GOT3 (cell line): ENCODE measurements at regions not wholly inside any gene's neighbourhood (a gene's known extent, or its start where the extent isn't known, plus 50 kb on each side); places are given as distances from the start of the nearest gene placed in this dataset.

ENCODE experiments used
- DNase-seq: peaks from one replicate; lab custom pipeline; 2025; ENCODE audit warnings: mixed read lengths; lab: John Stamatoyannopoulos, UW

DNA sequence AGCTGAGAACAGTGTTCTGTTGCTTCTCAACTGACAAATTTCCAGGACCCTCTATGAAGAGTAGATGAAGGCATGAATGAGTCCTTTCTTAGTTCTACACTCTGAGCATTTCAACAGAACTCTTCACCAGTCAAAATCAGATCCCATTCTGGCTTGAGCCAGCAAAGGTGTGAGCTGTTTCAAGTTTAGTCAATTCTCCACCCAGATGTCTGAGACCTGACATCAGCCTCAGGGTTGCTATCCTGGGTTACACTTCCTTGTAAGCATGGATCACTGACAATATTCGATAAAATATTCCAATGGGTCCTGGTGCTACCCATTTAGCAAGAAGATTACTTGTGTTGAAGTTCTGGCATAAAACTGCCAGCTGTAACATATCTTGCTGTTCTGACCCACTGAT, 97.6 kb upstream of the PPP2R3A start:
- DNase-seq, result no peak

DNA sequence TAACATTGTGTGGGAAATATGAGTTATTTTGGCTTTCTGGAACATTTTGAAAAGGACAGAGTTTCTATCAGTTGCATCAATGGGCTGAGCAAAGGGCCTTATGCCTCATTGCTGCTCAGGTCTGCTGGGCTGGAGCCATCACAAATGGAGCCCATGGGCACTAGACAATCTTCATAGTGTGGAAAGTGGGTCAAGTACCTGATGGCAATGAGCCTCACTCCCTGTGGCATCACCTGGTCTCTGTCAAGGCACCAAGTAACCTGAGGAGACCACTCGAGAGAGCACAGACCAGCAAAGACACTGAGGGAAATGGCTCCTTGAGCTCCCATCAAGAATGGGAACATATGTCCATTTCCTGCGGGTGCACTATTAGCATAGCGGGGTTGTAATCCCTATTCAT, 96.7 kb upstream of the PPP2R3A start:
- DNase-seq, result no peak

DNA sequence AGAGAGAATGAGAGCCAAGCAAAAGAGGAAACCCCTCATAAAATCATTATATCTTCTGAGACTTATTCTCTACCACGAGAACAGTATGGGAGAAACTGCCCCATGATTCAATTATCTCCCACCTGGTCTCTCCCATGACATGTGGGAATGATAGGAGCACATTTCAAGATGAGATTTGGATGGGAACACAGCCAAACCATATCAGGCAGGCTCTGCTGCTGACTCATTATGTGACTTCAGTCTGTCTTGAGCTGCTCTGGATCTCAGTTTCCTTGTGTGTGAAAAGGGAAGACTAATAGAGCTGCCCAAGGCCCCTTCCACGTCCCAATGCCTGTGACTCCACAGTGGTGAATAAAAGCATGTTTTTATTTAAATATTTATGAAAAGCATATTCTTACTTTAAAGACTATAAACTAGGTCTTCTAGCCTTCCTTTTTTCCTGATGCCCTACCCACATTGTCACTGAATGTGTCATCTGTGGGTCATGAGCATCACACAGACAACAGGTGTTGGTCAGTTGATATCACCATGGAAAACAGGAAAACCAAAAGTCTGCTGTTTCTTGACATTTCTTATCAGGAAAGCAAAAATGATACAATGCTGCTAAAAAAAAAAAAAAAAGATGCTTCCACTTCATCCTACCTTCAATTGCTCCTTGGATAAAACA, 96.0 kb upstream of the PPP2R3A start:
- no peak for DNase-seq

DNA sequence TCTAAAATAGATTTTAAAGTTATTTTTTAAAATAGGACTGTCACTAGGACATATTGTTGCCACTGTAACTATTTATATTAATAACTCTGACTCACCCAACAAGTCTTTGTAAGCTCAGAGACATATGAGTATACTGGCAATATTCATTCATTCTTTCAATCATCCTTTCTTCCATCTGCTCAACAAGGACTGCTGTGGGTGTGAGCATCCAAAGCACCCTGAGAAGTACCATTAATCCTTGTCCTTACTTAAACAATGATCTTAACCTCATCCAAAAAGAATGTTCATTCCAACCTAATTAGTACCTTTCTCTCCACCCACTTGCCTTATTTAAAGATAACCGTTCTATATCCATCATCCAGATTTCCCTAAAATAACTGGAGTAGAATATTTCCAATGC, 94.2 kb upstream of the PPP2R3A start:
- no peak for DNase-seq

DNA sequence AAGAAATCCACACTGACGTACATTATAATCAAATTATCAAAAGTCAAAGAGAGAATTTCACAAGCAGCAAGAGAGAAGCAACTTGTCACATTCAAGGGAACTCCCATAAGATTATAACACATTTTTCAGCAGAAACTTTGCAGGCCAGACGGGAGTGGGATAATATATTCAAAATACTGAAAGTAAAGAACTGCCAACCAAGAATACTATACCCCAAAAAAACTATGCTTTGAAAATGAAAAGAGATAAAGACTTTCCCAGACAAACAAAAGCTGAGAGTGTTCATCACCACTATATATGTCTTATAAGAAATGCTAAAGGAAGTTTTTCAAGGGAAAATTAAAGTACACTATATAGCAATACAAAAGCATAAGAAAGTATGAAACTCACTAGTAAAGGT, 91.5 kb upstream of the PPP2R3A start:
- DNase-seq, result no peak

DNA sequence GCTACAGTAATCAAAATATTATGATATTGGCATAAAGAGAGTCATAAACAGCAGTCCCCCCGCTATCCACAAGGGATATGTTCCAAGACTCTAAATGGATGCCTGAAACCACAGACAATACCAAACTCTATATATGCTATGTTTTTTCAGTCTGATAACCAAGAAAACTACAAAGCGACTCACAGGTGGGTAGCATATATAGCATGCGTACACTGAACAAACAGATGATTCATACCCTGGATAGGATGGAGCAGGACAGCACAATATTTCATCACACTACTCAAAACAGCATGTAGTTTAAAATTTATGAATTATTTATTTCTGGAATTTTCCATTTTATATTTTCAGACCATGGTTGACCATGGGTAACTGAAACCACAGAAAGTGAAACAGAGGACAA, 87.0 kb upstream of the PPP2R3A start:
- DNase-seq, result no peak

DNA sequence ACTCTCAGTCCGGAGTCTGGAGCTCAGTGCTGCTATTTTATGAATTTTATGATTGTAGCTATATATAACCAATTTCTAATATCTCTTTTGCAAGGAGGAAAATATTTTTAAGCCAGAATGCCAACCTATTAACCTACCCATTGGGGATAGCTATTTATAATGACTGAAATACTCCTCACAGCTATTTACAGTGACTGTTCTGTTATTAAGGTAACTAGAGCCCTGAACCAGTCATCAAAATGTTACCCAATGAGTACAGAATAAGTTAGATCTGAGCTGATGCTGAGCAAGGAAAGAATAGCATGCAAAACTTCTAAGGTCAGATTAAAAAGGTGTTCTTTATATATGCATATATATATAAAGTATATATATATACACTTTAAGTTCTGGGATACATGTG, 79.6 kb upstream of the PPP2R3A start:
- DNase-seq, result no peak

DNA sequence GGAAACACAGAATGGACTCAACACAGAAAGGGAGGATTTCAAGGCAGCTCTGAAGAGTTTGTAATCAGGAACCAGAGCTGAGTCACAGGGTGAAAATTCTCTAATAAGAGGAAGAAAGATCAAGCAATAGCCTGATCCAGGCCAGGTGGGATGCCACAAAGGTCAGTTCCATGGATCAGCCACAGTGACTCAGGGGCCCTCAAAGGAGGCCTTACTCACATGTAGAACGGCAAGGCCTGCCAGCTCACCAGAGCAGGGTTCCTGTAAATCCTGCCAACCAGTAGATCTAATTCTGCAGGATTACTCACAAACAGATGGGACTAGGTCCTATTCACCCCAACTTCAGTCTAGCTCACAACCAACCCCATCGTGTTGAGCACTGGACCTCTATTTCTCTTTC, 78.3 kb upstream of the PPP2R3A start:
- DNase-seq, result peak; percentile 15

DNA sequence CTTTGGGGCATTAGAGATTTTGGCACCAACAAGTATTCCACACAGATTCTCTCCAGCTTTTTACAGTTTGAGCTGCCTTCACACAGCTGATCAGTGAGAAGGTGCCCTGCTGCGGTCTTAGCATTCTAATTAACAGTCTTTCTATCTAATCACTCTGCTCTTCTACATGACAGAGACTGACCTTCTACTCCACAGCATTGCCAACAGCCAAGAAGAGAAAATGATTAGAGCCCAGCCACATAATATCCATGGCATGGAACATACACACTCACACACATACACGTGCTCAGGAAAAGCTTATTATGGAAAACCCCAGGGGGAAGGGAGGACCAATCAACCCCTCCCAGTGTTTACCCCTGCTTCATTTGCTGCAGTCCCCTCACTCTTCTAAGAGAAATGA, 76.1 kb upstream of the PPP2R3A start:
- DNase-seq, result no peak

DNA sequence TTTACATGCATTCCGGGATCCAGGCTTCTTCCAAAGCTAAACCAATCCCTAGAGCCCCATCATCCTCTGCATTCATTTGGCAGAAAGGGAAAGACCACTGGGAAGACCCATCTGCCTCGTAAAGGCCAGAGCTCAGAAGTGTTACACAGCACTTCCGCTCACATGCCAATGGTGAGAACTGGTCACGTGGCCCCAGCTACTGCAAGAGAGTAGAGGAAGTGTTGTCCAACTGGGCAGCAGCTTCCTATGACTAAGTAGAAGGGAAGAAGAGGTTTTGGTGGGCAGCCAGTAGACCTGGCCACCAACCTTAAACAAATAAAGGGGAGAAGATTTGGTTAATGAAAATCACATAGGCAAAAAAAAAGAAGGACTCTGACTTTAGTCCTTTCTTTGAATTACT, 74.4 kb upstream of the PPP2R3A start:
- DNase-seq, result no peak

DNA sequence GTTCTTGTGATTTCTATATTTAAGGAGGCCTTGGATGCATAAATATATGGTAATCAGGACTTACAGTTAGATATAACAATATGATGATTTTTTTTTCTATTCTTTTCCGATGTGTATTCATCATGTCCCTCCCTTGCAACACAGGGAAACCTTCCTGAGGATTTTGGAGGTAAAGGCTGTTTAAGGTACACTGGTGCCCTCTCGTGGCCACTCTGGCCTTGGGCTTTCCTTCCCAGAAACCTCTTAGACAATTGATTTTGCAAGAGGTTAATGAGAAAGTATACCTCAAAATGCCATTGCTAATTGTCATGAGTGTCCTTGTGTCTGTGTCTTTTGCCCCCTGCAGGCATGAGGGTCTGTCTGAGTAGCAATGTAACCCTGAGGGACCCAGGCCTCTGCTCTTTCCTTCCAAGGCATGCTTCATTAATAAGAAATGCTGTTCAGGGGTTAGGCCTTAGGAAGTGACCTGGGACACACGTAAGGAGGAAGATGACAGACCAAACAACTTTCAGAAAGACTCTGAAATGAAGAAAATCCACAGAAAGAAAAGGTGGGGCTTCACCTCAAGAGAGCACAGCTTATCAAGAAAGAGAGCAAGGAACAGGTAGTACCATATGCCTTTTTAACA, 70.3 kb upstream of the PPP2R3A start:
- peak; percentile 53 for DNase-seq

DNA sequence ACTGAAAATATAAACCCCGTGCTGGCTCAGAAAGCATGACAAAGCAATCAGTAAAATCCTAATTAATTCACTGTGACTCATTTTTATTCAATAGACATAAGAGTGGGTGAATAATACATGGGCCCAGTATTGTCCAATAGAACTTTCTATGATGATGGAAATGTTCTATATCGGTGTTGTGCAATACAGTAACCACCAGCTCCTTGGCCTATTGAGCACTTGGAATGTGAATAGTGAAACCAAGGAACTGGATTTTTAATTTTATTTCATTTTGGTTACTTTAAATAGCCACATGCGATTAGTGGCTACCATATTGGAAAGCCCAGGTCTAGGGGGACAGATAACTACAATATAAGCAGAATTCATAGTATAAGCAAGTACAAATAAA, 69.8 kb upstream of the PPP2R3A start:
- no peak for DNase-seq

DNA sequence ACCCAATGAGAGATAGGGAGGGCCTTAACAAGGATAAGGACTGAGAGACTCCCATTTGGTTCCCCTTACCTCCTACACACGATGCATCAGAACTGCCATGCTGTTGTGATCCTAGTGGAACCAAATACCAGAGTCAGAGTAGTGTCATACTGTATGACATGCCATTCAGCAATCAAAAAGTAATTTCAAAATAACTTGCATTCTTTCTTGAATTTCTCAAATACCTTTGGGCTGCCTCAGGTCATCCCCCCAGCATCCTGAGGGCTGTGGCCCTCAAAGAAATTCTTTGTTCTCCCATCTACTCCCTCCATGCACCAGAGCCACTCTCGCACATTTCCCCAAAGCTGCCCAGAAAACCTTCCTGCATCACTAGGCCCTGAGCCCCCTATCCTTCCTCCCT, 68.9 kb upstream of the PPP2R3A start:
- DNase-seq, result no peak

DNA sequence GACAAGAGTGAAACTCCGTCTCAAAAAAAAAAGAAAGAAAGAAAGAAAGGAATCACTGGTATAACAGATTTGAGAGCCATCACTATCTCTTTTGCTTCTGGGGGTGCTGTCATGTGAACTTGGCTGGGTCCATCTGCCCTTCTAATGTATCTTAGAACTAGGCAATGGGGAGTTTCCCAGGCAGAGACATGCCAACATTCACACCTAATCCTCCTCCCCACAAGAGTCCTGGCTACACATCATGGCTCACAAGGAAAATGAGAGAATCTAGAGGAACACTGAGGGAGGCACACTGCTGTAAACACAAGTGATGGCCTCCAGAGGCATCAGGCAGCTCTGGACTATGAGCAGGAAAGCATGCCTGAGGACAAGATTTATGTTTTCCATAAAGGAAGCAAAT, 67.8 kb upstream of the PPP2R3A start:
- DNase-seq, result no peak

DNA sequence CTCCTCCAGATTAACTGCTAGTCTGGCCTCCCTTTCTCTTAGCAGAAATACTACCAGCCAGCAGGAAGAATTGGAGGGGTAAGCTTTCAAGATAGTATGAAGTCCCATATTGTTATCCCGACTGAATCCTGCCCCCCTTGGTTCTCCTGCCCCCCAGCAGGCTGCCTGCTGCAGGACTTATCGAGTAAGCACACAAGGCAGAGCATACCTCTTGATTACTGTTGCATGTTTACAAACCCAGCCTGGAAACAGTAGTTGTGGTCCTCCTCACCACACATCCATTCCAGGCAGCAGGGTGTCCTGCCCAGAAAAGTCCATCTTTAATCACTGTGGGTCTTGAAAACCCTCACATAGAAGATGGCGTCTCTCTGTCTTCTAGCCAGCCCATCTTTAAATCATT, 66.8 kb upstream of the PPP2R3A start:
- no peak for DNase-seq

DNA sequence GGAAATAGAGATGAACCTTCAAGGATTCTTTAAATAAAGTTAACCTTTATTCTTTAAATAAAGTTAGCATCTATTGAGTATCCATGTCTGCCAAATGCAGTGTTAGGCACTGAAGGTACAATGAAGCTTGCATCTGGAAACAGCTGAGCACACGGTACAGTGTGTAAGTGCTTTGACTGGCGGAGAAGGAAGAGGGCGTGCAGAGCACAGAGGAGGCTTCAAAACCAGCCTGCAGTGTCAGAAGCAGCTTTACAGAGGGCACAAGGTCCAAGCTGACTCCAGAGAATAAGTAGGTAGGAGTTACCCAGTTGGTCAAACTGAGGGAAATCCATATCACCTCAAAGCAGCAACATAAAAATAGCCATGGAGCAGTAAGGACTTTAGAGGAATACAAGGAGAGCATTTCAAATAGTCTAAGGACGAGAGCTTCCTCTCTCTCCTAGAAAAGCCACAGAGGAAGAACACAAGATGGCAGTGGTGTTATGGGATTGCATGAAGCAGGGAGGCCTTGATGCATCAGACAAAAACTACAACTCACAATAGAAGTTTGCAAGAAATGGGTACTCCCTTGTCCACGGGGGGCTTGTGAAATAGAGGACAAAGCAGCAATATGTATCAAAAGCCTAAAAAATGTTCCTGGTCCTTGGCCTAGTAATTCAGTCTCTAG, 60.3 kb upstream of the PPP2R3A start:
- no peak for DNase-seq

DNA sequence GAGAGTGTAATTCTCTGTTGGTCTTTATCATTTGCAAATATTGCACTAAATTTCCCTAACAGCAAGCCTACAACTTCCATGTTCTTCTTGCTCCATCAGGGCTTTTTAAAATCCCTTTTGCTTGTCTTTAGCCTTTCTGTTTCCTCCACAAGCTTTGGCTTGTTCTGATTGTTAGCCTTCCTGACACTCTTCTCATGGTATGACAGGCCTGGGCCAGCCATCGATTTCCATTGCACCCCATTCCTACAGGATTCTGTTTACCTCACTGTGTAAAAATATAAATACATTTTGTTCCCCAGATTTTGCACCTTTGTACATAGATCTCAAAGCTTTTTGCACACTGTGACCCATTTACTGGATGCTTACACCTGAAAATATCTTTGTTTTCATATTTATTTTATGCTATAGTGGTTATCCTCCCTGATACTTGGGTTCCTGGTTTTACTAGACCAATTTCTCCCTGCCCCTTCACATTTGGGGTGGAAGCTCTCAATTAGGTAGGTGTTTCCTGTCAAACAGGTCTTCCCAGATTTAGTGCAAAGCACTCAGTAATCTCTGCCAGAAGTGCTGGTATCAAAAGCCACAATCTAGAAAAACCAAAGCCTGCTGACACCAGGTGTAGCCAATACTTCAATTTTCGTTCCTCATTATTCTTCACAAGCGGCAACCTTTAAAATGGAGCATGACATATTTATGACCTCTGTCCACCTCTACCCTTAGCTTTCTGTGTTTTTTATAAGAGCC, 57.9 kb upstream of the PPP2R3A start:
- no peak for DNase-seq

DNA sequence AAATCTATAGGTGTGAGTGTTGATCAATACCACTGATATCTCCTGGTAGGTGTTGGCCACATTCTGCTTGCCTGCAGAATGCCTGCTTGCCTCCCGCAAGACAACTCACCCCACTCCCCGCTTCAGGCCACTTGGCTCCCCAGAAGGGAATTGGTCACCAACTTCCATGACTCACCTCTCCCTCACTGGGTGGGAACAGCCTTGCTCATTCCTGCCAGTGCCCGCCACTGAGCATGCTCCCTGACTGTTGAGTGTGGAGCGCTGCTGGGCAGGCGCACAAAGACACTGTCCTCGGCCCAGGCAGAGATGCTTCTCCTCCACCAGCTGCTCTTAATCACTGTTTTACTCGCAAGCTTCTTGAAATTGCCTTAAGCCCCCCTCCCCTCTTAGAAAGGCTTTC, 57.3 kb upstream of the PPP2R3A start:
- no peak for DNase-seq

DNA sequence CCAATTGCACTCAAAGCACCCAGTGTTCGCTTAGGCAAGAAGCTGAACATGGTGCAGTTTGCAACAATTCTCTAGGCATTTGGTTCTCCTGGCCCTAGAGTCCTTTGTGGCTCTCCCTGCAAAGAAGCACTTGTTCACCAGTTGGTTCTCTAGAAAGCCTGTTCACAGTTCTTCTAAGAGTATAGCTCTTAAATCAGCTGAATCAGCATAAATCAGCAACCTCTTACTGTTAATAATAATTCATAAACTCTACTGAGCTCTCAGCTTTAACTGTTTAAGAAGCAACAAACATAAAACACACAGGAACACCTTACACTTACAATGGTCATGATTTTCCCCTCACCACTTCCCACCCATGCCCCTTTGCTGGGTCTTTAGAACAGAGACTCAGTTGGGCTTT, 56.8 kb upstream of the PPP2R3A start:
- no peak for DNase-seq

DNA sequence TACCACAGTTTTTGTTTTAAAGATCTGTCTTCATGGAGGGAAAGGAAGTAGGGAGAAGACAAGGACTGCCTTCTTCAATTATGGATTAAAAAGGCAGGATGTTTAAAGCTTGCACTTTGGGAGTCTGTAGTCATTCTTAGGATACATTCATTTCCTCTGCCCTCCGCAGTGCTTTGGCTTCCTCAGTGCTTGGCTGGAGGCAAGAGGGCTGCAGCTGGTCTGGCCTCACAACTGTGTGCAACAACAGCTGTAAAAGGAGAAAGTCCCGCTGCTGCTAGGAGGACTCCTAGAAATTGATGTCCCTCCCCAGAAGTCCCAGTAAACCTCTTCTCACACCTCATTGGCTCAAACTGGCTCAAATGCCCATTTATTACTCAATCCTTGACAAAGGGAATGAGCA, 54.4 kb upstream of the PPP2R3A start:
- DNase-seq, result no peak

DNA sequence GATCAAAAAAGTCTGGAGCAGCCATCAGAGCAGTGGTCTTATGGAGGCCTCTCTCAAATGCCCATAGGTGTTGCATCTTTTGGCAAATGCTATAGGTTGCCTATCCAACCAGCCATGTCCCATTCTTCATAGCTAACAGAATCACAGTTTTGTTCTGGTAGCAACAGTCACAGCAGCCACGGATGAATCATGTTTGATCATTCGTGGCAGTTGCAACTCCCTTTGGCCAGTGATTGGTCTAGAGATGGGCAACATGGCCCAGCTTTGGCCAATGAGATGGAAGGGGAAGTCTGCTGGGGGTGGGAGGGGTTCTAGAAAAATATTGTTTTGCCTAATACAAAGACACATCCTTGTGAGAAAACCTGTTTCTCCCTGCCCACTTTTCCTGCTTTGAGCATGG, 50.3 kb upstream of the PPP2R3A start:
- no peak for DNase-seq
